ENCODE measurements at regions not wholly inside any gene's neighbourhood (a gene's known extent, or its start where the extent isn't known, plus 50 kb on each side); places are given as distances from the start of the nearest gene placed in this dataset.

DNA sequence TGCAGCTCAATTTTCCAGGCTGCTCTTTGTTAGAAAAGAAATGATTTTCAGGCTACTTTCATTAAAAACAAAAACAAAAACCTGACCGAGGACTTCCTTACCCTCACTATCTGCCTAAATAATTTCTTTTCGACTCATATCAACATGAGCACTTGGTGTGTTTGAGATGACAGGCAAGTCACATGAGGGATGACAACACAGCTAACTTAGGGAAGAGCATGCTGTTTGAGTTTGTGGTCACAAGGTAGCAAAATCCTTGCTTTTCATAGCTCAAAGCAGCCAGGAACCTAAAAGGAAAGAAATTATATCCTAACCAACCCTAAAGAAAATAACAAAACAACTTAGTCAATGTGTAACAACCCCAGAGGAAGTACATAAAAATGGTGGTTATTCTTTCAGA lies 459.5 kb downstream of the KIF16B start:
- TF ChIP-seq, protein P1, sequence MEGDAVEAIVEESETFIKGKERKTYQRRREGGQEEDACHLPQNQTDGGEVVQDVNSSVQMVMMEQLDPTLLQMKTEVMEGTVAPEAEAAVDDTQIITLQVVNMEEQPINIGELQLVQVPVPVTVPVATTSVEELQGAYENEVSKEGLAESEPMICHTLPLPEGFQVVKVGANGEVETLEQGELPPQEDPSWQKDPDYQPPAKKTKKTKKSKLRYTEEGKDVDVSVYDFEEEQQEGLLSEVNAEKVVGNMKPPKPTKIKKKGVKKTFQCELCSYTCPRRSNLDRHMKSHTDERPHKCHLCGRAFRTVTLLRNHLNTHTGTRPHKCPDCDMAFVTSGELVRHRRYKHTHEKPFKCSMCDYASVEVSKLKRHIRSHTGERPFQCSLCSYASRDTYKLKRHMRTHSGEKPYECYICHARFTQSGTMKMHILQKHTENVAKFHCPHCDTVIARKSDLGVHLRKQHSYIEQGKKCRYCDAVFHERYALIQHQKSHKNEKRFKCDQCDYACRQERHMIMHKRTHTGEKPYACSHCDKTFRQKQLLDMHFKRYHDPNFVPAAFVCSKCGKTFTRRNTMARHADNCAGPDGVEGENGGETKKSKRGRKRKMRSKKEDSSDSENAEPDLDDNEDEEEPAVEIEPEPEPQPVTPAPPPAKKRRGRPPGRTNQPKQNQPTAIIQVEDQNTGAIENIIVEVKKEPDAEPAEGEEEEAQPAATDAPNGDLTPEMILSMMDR (IDR thresholded peaks at IDR 0.05; ENCODE audit: insufficient read depth, low read depth, low read length): no peak
- no peak overlapping the region for H3K4me3 ChIP-seq (ENCODE audit: low read depth, low read length)
- DNase-seq (ENCODE audit: low read depth): no peak
- ChIA-PET CTCF (no interaction called here), POLR2A (no interaction called here)
- no peaks in the 10 kb centered on the region for H3K36me3 ChIP-seq (ENCODE audit: control insufficient read depth, insufficient read depth, low read length)
- no peaks in the 10 kb centered on the region for H3K27me3 ChIP-seq (ENCODE audit: control insufficient read depth, insufficient read depth, low read length)

DNA sequence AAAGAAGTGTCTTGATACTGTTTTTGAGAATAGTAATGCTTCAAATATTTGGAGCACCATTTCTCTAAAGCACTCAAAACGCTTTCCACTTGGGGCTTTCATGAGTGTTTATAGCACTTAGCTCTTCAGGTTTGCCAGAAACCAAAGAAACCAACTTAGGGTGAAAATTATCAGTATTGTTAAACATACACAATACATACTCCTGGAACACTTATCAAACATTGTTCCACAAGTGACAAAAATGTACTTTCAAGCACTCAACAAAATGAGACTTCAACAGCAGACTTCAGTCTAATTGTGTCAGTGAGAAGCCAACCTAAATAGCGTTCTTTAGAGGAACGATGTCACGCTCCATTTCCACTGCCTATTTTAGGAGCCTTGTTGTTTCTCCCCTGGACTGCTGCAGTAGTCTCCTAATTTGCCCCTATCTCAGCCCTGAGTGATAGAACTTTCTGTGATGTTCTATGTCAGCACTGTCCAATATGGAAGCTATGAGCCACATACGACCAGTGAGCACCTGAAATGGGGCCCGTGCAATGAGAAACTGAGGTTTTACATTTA lies 461.3 kb downstream of the KIF16B start:
- Histone ChIP-seq H3K4me3 (ENCODE audit: low read depth, low read length) (no peak overlapping the region), H3K36me3 (ENCODE audit: control insufficient read depth, insufficient read depth, low read length) (no peaks in the 10 kb centered on the region)

DNA sequence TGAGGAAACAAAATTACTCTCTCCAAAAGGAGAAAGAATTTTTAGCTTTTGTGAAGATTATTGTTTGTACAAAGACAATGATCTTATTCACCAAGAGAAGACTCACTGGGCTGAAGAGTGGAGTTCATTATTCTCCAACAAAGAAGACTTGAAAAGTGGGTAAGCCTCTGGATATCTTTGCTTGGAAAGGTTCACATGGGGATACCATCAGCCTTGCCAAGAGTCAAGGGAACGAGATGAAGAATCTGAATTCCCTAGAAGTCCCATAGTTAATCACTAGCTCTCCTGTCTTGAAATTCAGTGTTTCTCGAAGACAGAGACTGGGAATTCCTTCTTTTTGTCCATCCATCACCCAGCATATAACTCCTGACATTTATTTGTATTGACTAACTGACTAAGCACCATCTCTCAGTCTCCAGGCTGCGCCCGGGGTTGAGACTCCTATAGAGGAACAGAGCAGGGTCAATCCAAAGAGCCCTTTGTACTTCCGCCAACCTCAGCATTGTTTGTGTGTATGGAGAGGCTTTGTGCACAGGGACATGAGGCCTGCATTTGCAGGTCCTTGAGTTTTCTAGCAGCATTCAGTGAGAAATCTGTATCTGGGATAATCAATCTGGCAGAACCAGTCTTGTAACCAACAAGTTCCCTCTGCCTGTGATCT lies 461.9 kb downstream of the KIF16B start:
- Histone ChIP-seq H3K36me3 (ENCODE audit: control insufficient read depth, insufficient read depth, low read length) (no peaks in the 10 kb centered on the region), H3K4me3 (ENCODE audit: low read depth, low read length) (no peak overlapping the region), H3K27me3 (ENCODE audit: control insufficient read depth, insufficient read depth, low read length) (no peaks in the 10 kb centered on the region)
- TF ChIP-seq, protein P1 (IDR thresholded peaks at IDR 0.05; ENCODE audit: insufficient read depth, low read depth, low read length): no peak
- POLR2A ChIA-PET: no interaction called here
- CTCF ChIA-PET: no interaction called here
- DNase-seq (ENCODE audit: low read depth): no peak

More for the DNA sequence above, 461.3 kb downstream of the KIF16B start:
- H3K27me3 ChIP-seq (ENCODE audit: control insufficient read depth, insufficient read depth, low read length): no peaks in the 10 kb centered on the region
- ChIA-PET POLR2A (no interaction called here), CTCF (interaction anchor here (0.7 kb wide), 1 partner anchor 22 kb away, joined by 3 read pairs; no protein-coding TSS in a partner anchor)
- TF ChIP-seq, protein P1 (IDR thresholded peaks at IDR 0.05; ENCODE audit: insufficient read depth, low read depth, low read length): no peak
- DNase-seq (ENCODE audit: low read depth): no peak

DNA sequence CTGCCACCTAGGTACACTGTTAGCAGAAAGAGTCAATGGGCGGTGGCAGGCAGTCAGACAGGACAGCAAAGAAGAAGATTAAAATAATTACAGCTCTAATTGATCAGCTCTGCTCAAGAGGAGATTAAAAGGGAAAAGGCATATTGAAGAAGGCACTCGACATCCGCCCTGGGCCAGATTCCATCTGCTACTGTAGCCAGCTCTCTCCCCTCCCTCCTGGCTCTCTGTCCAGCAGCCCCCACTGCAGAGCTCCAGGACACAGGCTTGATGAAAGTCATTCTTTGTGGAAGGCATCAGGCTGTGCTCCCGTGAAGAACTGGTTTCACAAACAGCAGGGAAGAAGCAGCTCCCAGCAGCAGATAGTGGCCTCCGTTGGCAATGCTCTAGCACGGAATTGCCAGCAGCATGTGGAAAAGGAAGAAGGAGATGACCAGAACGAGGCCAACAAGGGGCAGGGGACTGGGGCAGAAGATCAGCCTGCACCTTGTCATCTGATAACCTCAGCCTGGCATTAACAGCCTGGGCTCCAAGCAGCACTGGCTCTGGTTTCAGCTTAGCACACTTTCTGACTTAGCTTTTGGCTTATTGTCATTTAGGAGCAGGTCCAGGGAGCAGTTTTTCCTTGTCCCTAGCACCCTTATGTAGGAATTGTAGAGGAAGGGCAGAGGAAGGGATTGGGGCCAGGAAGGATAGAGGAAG lies 465.9 kb downstream of the KIF16B start:
- Histone ChIP-seq H3K27me3 (ENCODE audit: control insufficient read depth, insufficient read depth, low read length) (no peaks in the 10 kb centered on the region), H3K36me3 (ENCODE audit: control insufficient read depth, insufficient read depth, low read length) (no peaks in the 10 kb centered on the region), H3K4me3 (ENCODE audit: low read depth, low read length) (no peak overlapping the region)
- DNase-seq (ENCODE audit: low read depth): no peak
- CTCF ChIA-PET: no interaction called here
- TF ChIP-seq, protein P1 (IDR thresholded peaks at IDR 0.05; ENCODE audit: insufficient read depth, low read depth, low read length): no peak
- POLR2A ChIA-PET: no interaction called here

DNA sequence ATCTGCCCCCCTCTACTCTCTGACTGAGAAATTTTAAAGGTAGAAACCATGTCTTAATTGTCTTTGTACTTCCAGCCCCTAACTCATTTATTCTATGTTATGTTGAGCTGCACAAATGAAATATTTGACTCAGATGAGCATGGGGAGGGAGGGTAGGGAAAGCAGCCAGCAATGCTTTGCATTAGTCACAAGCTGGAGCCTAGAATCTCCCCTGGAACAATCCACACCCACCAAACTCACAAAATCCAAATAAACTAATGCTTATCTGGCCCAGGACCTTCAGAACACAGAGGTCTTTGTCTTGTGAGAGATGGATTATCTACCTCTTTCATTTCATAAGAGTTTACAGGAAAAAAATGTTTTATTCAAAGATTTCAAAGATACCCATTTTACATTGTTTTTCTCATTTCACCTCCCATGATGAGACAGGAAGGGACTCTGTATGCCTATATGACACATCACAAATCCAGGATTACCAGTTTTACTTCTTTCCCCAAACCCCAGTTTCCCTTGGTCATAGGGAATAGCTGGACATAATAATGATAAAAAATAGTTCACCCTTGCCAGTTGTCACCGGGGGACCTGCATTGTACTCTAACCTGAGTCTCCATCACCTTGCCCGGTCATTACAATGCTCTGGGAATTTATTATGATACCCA lies 466.9 kb downstream of the KIF16B start:
- Histone ChIP-seq H3K4me3 (ENCODE audit: low read depth, low read length) (no peak overlapping the region), H3K27me3 (ENCODE audit: control insufficient read depth, insufficient read depth, low read length) (no peaks in the 10 kb centered on the region), H3K36me3 (ENCODE audit: control insufficient read depth, insufficient read depth, low read length) (no peaks in the 10 kb centered on the region)
- no peak for DNase-seq (ENCODE audit: low read depth)
- CTCF ChIA-PET: no interaction called here
- POLR2A ChIA-PET: no interaction called here
- TF ChIP-seq, protein P1 (IDR thresholded peaks at IDR 0.05; ENCODE audit: insufficient read depth, low read depth, low read length): no peak
